ENCODE measurements at regions not wholly inside any gene's neighbourhood (a gene's known extent, or its start where the extent isn't known, plus 50 kb on each side); places are given as distances from the start of the nearest gene placed in this dataset.

DNA sequence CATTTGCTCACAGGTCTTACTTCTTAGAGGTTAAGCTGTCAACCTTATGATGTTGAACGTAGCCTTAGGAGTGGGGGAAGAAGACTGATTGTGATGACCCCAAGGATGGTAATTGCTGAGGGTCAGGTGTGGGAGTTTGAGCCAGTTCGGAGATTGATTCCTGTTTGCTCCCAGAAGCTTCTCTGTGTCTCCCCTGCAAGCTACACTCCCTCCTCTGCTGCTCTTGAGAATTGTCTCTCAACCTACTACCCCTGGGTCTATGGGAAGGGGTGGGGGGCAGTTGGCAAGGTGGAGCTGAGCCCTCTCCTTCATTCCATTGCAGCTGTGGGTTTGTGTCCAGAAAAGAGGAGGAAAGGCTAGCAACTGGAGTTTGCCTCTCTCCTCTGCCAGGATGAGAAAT lies 113.8 kb downstream of the PLEKHG1 start:
- TF ChIP-seq, protein P1, sequence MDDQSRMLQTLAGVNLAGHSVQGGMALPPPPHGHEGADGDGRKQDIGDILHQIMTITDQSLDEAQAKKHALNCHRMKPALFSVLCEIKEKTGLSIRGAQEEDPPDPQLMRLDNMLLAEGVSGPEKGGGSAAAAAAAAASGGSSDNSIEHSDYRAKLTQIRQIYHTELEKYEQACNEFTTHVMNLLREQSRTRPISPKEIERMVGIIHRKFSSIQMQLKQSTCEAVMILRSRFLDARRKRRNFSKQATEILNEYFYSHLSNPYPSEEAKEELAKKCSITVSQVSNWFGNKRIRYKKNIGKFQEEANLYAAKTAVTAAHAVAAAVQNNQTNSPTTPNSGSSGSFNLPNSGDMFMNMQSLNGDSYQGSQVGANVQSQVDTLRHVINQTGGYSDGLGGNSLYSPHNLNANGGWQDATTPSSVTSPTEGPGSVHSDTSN (CRISPR knock-in tag; IDR thresholded peaks at IDR 0.05), result no peak
- TF ChIP-seq, protein P2, sequence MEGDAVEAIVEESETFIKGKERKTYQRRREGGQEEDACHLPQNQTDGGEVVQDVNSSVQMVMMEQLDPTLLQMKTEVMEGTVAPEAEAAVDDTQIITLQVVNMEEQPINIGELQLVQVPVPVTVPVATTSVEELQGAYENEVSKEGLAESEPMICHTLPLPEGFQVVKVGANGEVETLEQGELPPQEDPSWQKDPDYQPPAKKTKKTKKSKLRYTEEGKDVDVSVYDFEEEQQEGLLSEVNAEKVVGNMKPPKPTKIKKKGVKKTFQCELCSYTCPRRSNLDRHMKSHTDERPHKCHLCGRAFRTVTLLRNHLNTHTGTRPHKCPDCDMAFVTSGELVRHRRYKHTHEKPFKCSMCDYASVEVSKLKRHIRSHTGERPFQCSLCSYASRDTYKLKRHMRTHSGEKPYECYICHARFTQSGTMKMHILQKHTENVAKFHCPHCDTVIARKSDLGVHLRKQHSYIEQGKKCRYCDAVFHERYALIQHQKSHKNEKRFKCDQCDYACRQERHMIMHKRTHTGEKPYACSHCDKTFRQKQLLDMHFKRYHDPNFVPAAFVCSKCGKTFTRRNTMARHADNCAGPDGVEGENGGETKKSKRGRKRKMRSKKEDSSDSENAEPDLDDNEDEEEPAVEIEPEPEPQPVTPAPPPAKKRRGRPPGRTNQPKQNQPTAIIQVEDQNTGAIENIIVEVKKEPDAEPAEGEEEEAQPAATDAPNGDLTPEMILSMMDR (tag by site-specific recombination; IDR thresholded peaks at IDR 0.05), result no peak
- TF ChIP-seq ZNF350 (tag by site-specific recombination; IDR thresholded peaks at IDR 0.05) (no peak), ZBTB1 (tag by site-specific recombination; IDR thresholded peaks at IDR 0.05) (no peak), KLF9 (tag by site-specific recombination; IDR thresholded peaks at IDR 0.05; ENCODE audit: low read depth) (no peak), SALL2 (tag by site-specific recombination; IDR thresholded peaks at IDR 0.05; ENCODE audit: borderline replicate concordance) (no peak), ZNF140 (tag by site-specific recombination; IDR thresholded peaks at IDR 0.05) (no peak), ZNF558 (tag by site-specific recombination; IDR thresholded peaks at IDR 0.05) (no peak), ZBTB8A (tag by site-specific recombination; IDR thresholded peaks at IDR 0.05) (no peak), ZNF626 (tag by site-specific recombination; IDR thresholded peaks at IDR 0.05) (no peak), ZNF624 (tag by site-specific recombination; IDR thresholded peaks at IDR 0.05) (no peak)
- TF ChIP-seq, protein P3, sequence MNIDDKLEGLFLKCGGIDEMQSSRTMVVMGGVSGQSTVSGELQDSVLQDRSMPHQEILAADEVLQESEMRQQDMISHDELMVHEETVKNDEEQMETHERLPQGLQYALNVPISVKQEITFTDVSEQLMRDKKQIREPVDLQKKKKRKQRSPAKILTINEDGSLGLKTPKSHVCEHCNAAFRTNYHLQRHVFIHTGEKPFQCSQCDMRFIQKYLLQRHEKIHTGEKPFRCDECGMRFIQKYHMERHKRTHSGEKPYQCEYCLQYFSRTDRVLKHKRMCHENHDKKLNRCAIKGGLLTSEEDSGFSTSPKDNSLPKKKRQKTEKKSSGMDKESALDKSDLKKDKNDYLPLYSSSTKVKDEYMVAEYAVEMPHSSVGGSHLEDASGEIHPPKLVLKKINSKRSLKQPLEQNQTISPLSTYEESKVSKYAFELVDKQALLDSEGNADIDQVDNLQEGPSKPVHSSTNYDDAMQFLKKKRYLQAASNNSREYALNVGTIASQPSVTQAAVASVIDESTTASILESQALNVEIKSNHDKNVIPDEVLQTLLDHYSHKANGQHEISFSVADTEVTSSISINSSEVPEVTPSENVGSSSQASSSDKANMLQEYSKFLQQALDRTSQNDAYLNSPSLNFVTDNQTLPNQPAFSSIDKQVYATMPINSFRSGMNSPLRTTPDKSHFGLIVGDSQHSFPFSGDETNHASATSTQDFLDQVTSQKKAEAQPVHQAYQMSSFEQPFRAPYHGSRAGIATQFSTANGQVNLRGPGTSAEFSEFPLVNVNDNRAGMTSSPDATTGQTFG (tag by site-specific recombination; IDR thresholded peaks at IDR 0.05; ENCODE audit: borderline replicate concordance), result no peak
